Lower leg skin (tissue), 3 donors: ENCODE measurements at regions not wholly inside any gene's neighbourhood (a gene's known extent, or its start where the extent isn't known, plus 50 kb on each side); places are given as distances from the start of the nearest gene placed in this dataset.

Source experiments
- POLR2A ChIP-seq, 2 donors: fragments of 450-650 bp; IDR thresholded peaks; one replicate each; pipeline ENCODE4 v1.6.1; 2016 to 2017; ENCODE audit warnings: antibody characterized with exemption in 2 of 2, mild to moderate bottlenecking in 1 of 2, moderate library complexity in 1 of 2
- TF ChIP-seq, protein P1 (sequence below), 3 donors: fragments of 450-650 bp; IDR thresholded peaks; one replicate each; pipeline ENCODE4 v1.5.1; 2016; ENCODE audit warnings: antibody characterized with exemption in 3 of 3, mild to moderate bottlenecking in 3 of 3, moderate library complexity in 2 of 3

DNA sequence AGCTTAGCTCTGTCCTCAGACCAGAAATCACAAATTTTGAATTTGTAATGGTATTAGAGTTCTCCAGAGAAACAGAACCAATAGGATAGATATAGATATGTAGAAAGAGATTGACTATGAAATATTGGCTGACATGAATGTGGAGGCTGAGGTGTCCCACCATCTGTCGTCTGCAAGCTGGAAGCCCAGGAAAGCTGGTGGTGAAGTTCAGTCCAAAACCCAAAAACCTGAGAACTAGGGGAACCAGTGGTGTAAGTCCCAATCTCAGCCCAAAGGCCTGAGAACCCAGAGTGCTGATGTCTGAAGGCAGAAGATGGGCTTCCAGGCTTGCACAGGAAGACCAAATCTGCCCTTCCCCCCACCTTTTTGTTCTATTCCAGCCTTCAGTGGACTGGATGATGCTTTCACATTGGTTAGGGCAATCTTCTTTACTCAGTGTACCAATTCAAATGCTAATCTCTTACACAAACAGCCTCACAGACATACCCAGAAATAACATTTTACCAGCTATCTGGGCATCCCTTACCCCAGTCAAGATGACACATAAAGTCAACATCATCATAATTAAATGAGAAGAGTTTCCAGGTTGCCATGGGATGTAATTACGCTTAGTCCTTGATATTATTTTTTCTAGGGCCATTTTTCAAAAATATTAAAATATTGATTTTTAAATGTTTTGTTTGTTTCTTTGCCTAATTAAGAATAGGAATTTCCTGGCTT, 570.8 kb downstream of the UTRN start:
- no peak for TF ChIP-seq POLR2A (IDR thresholded peaks at IDR 0.05)
- TF ChIP-seq, protein P1, sequence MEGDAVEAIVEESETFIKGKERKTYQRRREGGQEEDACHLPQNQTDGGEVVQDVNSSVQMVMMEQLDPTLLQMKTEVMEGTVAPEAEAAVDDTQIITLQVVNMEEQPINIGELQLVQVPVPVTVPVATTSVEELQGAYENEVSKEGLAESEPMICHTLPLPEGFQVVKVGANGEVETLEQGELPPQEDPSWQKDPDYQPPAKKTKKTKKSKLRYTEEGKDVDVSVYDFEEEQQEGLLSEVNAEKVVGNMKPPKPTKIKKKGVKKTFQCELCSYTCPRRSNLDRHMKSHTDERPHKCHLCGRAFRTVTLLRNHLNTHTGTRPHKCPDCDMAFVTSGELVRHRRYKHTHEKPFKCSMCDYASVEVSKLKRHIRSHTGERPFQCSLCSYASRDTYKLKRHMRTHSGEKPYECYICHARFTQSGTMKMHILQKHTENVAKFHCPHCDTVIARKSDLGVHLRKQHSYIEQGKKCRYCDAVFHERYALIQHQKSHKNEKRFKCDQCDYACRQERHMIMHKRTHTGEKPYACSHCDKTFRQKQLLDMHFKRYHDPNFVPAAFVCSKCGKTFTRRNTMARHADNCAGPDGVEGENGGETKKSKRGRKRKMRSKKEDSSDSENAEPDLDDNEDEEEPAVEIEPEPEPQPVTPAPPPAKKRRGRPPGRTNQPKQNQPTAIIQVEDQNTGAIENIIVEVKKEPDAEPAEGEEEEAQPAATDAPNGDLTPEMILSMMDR (IDR thresholded peaks at IDR 0.05), result no peak
